Endothelial cell of umbilical vein (primary cell): ENCODE measurements at regions not wholly inside any gene's neighbourhood (a gene's known extent, or its start where the extent isn't known, plus 50 kb on each side); places are given as distances from the start of the nearest gene placed in this dataset.

ENCODE experiments used
- BruUV-seq: library from RNA; stranded (reverse); fragments of 400-500 nt; replicated peaks from 2 replicates; lab custom pipeline; 2021; lab: Mats Ljungman, UMichigan
- CTCF ChIA-PET: fragments of 300-600, 350-600 bp; sonication (Branson Sonifier 250); formaldehyde crosslinking; loops from one replicate; lab custom pipeline; 2021; ENCODE audit warnings: antibody characterized with exemption, inconsistent platforms; lab: Charles Lee
- POLR2A ChIA-PET: fragments of 300-600, 350-600 bp; sonication (Branson Sonifier 250); formaldehyde crosslinking; loops from one replicate; lab custom pipeline; 2021; ENCODE audit warnings: antibody characterized with exemption, inconsistent platforms; lab: Charles Lee
- DNase-seq: peaks from one replicate; pipeline ENCODE4 v3.0.0-alpha.2; 2011; ENCODE audit warnings: low read depth, low spot score
- FAIRE-seq: peaks from 2 replicates; lab custom pipeline; 2011; peaks lifted over from hg19 to GRCh38; lab: Jason Lieb, UNC
- H2AFZ ChIP-seq: 2 replicates; pipeline ENCODE4 v1.6.0; 2012; ENCODE audit warnings: low read depth, low read length, control low read depth, inconsistent platforms
- H3K27ac ChIP-seq: 2 replicates; pipeline ENCODE4 v1.5.1; 2011; ENCODE audit warnings: low read depth, mild to moderate bottlenecking, control low read depth, low read length, moderate library complexity; ENCODE audit not compliant: insufficient read depth
- H3K27me3 ChIP-seq, 2 experiments: 2 replicates each; pipeline versions ENCODE4 v1.6.0 to v1.6.1; 2011; ENCODE audit warnings: low read length in 2 of 2, mixed read lengths in 1 of 2; ENCODE audit not compliant: control insufficient read depth in 2 of 2, insufficient read depth in 2 of 2
- H3K36me3 ChIP-seq, 2 experiments: 2 replicates in 1 of 2; 3 replicates in 1 of 2; pipeline ENCODE4 v1.5.1; 2011; ENCODE audit warnings: low read length in 2 of 2, mild to moderate bottlenecking in 1 of 2, moderate library complexity in 1 of 2; ENCODE audit not compliant: control insufficient read depth in 2 of 2, insufficient read depth in 2 of 2; ENCODE audit errors: extremely low read depth in 1 of 2
- H3K4me1 ChIP-seq: 3 replicates; pipeline ENCODE4 v1.5.1; 2011; ENCODE audit warnings: mild to moderate bottlenecking, low read length; ENCODE audit not compliant: control insufficient read depth, insufficient read depth; ENCODE audit errors: extremely low read depth
- H3K4me2 ChIP-seq: 2 replicates; pipeline ENCODE4 v1.6.1; 2011; ENCODE audit warnings: low read length, control low read depth, mixed read lengths; ENCODE audit not compliant: insufficient read depth
- H3K4me3 ChIP-seq, 3 experiments: fragments of 200-600 bp in 1 of 3; sonication (generic), shearing (Covaris generic) in 1 of 3; replicated peaks in 1 of 3; 2 replicates each; pipeline ENCODE4 v1.5.1; 2011 to 2016; ENCODE audit warnings: control low read depth in 3 of 3, low read length in 3 of 3, mild to moderate bottlenecking in 2 of 3, inconsistent platforms in 1 of 3, low read depth in 1 of 3, moderate library complexity in 1 of 3; ENCODE audit not compliant: insufficient read depth in 1 of 3
- H3K79me2 ChIP-seq: 2 replicates; pipeline ENCODE4 v1.6.0; 2012; ENCODE audit warnings: low read length, inconsistent platforms; ENCODE audit not compliant: control insufficient read depth, insufficient read depth
- H3K9ac ChIP-seq: replicated peaks from 2 replicates; pipeline ENCODE3; 2011; ENCODE audit warnings: low read length, control low read depth; ENCODE audit not compliant: insufficient read depth; ENCODE audit errors: extremely low read depth
- H3K9me1 ChIP-seq: replicated peaks from 3 replicates; pipeline ENCODE4 v1.6.0; 2011; ENCODE audit warnings: mild to moderate bottlenecking, low read length; ENCODE audit not compliant: control insufficient read depth, insufficient read depth; ENCODE audit errors: extremely low read depth
- H3K9me3 ChIP-seq: replicated peaks from 2 replicates; pipeline ENCODE4 v1.5.1; 2012; ENCODE audit warnings: low read length, inconsistent platforms; ENCODE audit not compliant: control insufficient read depth, insufficient read depth
- H4K20me1 ChIP-seq: replicated peaks from 2 replicates; pipeline ENCODE3; 2011; ENCODE audit warnings: mild to moderate bottlenecking, low read length; ENCODE audit not compliant: control insufficient read depth, insufficient read depth; ENCODE audit errors: extremely low read depth
- CTCF ChIP-seq, 2 donors: IDR thresholded peaks; 1 replicate in 1 of 2; 2 replicates in 1 of 2; pipeline ENCODE4 v1.5.1; 2011; ENCODE audit warnings: low read length in 2 of 2, mild to moderate bottlenecking in 2 of 2, moderate library complexity in 2 of 2, control low read depth in 1 of 2, inconsistent platforms in 1 of 2, low read depth in 1 of 2; ENCODE audit not compliant: insufficient read depth in 1 of 2; ENCODE audit errors: extremely low read depth in 1 of 2
- EZH2 ChIP-seq: IDR thresholded peaks from 2 replicates; pipeline ENCODE4 v1.6.1; 2012; ENCODE audit warnings: borderline replicate concordance, low read depth, mild to moderate bottlenecking, moderate library complexity, low read length, inconsistent platforms; ENCODE audit not compliant: severe bottlenecking
- FOS ChIP-seq: IDR thresholded peaks from 2 replicates; pipeline ENCODE4 v1.6.1; 2011; ENCODE audit warnings: mild to moderate bottlenecking, low read length, moderate library complexity, borderline replicate concordance; ENCODE audit not compliant: insufficient read depth
- GATA2 ChIP-seq: IDR thresholded peaks from 2 replicates; pipeline ENCODE4 v1.7.0; 2011; ENCODE audit warnings: low read depth, mild to moderate bottlenecking, moderate library complexity, mixed read lengths, low read length; ENCODE audit not compliant: insufficient read length, insufficient read depth
- JUN ChIP-seq: IDR thresholded peaks from 2 replicates; pipeline ENCODE4 v1.6.1; 2011; ENCODE audit warnings: borderline replicate concordance, low read depth; ENCODE audit not compliant: insufficient read length, insufficient read depth
- MAX ChIP-seq: IDR thresholded peaks from 2 replicates; pipeline ENCODE4 v1.6.1; 2011; ENCODE audit not compliant: insufficient read depth, insufficient read length
- MYC ChIP-seq: IDR thresholded peaks from one replicate; pipeline ENCODE4 v1.6.1; 2011; ENCODE audit warnings: mild to moderate bottlenecking, low read depth, low read length
- POLR2A ChIP-seq: IDR thresholded peaks from 2 replicates; pipeline ENCODE4 v1.6.1; 2012; ENCODE audit warnings: low read depth, mild to moderate bottlenecking, control low read depth, low read length
- POLR2AphosphoS5 ChIP-seq: IDR thresholded peaks from 2 replicates; pipeline ENCODE4 v1.6.1; 2012; ENCODE audit warnings: low read depth, mild to moderate bottlenecking, control low read depth, low read length, moderate library complexity; ENCODE audit not compliant: insufficient read depth
- dilution Hi-C: fragments of 300-500 bp; cut with MboI; formaldehyde crosslinking; loops from one replicate; pipeline ENCODE4 v1.15.0; 2019; ENCODE audit warnings: low sequenced_read_pairs; ENCODE audit not compliant: extremely low pct_ligation_motif_present
- intact Hi-C: fragments of 100-400 bp; cut with micrococcal nuclease; formaldehyde crosslinking; loops from one replicate; pipeline ENCODE4 v1.10.0; 2022

GRCh38 chr2:81195017-81195773, 890.6 kb upstream of the LRRTM1 start:
- Histone ChIP-seq H3K9me1 (no peaks in the 10 kb centered on the region), H3K9me3 (peaks cover 4% of the 10 kb centered on the region), H3K36me3 (no peaks in the 10 kb centered on the region), H4K20me1 (no peaks in the 10 kb centered on the region), H3K4me2 (no peak overlapping the region), H3K27ac (no peak overlapping the region), H3K4me1 (no peaks in the 10 kb centered on the region), H3K4me3 (no peak overlapping the region), H2AFZ (no peak overlapping the region), H3K9ac (no peak overlapping the region), H3K79me2 (no peaks in the 10 kb centered on the region), H3K27me3 (no peaks in the 10 kb centered on the region)
- TF ChIP-seq CTCF (IDR thresholded peaks at IDR 0.05; ENCODE audit: extremely low read depth in 1 of 2, insufficient read depth in 1 of 2, low read depth in 1 of 2, low read length in 2 of 2): no peak
- TF ChIP-seq POLR2A: no peak
- TF ChIP-seq MYC: no peak
- TF ChIP-seq JUN: no peak
- no peak for TF ChIP-seq FOS
- TF ChIP-seq EZH2: no peak
- TF ChIP-seq GATA2: no peak
- no peak for TF ChIP-seq MAX
- TF ChIP-seq POLR2AphosphoS5: no peak
- BruUV-seq: no TSS peak
- no peak for DNase-seq
- dilution Hi-C loops (no loop called here), intact Hi-C loops (no loop called here)
- ChIA-PET CTCF (no interaction called here), POLR2A (no interaction called here)
- no peak for FAIRE-seq
